ENCODE measurements at regions not wholly inside any gene's neighbourhood (a gene's known extent, or its start where the extent isn't known, plus 50 kb on each side); places are given as distances from the start of the nearest gene placed in this dataset.

- TF ChIP-seq CTCF (IDR thresholded peaks at IDR 0.05; ENCODE audit: insufficient read depth, low read length) (no peak), POLR2AphosphoS5 (IDR thresholded peaks at IDR 0.05; ENCODE audit: low read depth) (no peak)
Observed at GRCh38 chr19:31018936-31019335, 330.3 kb downstream of the TSHZ3 start.
